KMS-11 (cell line): ENCODE measurements at regions not wholly inside any gene's neighbourhood (a gene's known extent, or its start where the extent isn't known, plus 50 kb on each side); places are given as distances from the start of the nearest gene placed in this dataset.
"Not testable (repeated sequence)": the region's sequence is repeated elsewhere in the genome, so short reads cannot be mapped to it uniquely, and the experiment has no call there.

Source experiments
- H2AFZ ChIP-seq: fragments of 200-600 bp; sonication (generic); 2 replicates; pipeline ENCODE4 v1.6.1; 2016; ENCODE audit warnings: antibody characterized with exemption, mixed run types, low read depth
- H3K27ac ChIP-seq: fragments of 200-600 bp; sonication (generic); 2 replicates; pipeline ENCODE4 v1.6.1; 2016; ENCODE audit warnings: mild to moderate bottlenecking, mixed run types
- H3K27me3 ChIP-seq: fragments of 200-600 bp; sonication (generic); 2 replicates; pipeline ENCODE4 v1.6.1; 2017; ENCODE audit warnings: mild to moderate bottlenecking, low read depth, mixed run types, moderate library complexity; ENCODE audit not compliant: insufficient read depth
- H3K36me3 ChIP-seq: fragments of 200-600 bp; sonication (generic); 2 replicates; pipeline ENCODE4 v1.6.1; 2017; ENCODE audit warnings: mild to moderate bottlenecking, mixed run types; ENCODE audit not compliant: insufficient read depth
- H3K4me1 ChIP-seq: fragments of 200-600 bp; sonication (generic); 2 replicates; pipeline ENCODE4 v1.6.1; 2016; ENCODE audit warnings: mild to moderate bottlenecking, low read depth, mixed run types; ENCODE audit not compliant: poor library complexity, severe bottlenecking
- H3K4me2 ChIP-seq: fragments of 200-600 bp; sonication (generic); 2 replicates; pipeline ENCODE4 v1.7.0; 2016; ENCODE audit warnings: mild to moderate bottlenecking, mixed run types
- H3K4me3 ChIP-seq: fragments of 200-600 bp; sonication (generic); IDR thresholded peaks from 2 replicates; pipeline ENCODE4 v1.6.1; 2017; ENCODE audit warnings: low read depth, low read length, mixed read lengths; ENCODE audit not compliant: insufficient read depth
- H3K79me2 ChIP-seq: fragments of 200-600 bp; sonication (generic); 2 replicates; pipeline ENCODE4 v1.6.1; 2016; ENCODE audit warnings: low read depth, mixed run types; ENCODE audit not compliant: insufficient read depth
- H3K9ac ChIP-seq: fragments of 200-600 bp; sonication (generic); 2 replicates; pipeline ENCODE4 v1.6.1; 2016; ENCODE audit warnings: mild to moderate bottlenecking, mixed run types
- H4K20me1 ChIP-seq: fragments of 200-600 bp; sonication (generic); 2 replicates; pipeline ENCODE4 v1.6.1; 2016; ENCODE audit warnings: mild to moderate bottlenecking, mixed run types; ENCODE audit not compliant: insufficient read depth
- CTCF ChIP-seq: fragments of 200-600 bp; sonication (generic); conservative IDR thresholded peaks from 2 replicates; pipeline ENCODE4 v1.6.1; 2017; ENCODE audit warnings: low read depth, mild to moderate bottlenecking, antibody characterized with exemption, low read length, moderate library complexity, mixed read lengths

GRCh38 chr5:102049517-102049916 lies 246.6 kb downstream of the SLCO4C1 start:
- H3K79me2 ChIP-seq: no peaks in the 10 kb centered on the region
- H2AFZ ChIP-seq: no peak overlapping the region
- no peak for TF ChIP-seq CTCF
- H3K4me3 ChIP-seq: no peak overlapping the region
- no peak overlapping the region for H3K9ac ChIP-seq
- H3K4me2 ChIP-seq: peak overlapping the region; percentile 4; the same call in 1 of the 2 replicates
- H3K36me3 ChIP-seq: no peaks in the 10 kb centered on the region
- H3K4me1 ChIP-seq: peaks cover 18% of the 10 kb centered on the region
- peak overlapping the region; percentile 8; the same call in 1 of the 2 replicates for H3K27ac ChIP-seq
- no peaks in the 10 kb centered on the region for H4K20me1 ChIP-seq
- no peaks in the 10 kb centered on the region for H3K27me3 ChIP-seq

GRCh38 chr5:102048940-102049339 lies 247.1 kb downstream of the SLCO4C1 start:
- Histone ChIP-seq H3K27me3 (no peaks in the 10 kb centered on the region), H3K36me3 (no peaks in the 10 kb centered on the region), H3K4me2 (peak overlapping the region; percentile 4; the same call in 1 of the 2 replicates), H2AFZ (no peak overlapping the region), H4K20me1 (no peaks in the 10 kb centered on the region), H3K79me2 (no peaks in the 10 kb centered on the region), H3K9ac (no peak overlapping the region), H3K4me1 (peaks cover 18% of the 10 kb centered on the region), H3K4me3 (no peak overlapping the region), H3K27ac (no peak overlapping the region)
- TF ChIP-seq CTCF: no peak

- not testable (repeated sequence) for H3K36me3 ChIP-seq
Observed at GRCh38 chr5:102047073-102047472, 249.0 kb downstream of the SLCO4C1 start.

GRCh38 chr5:102040326-102040725 lies 255.8 kb downstream of the SLCO4C1 start:
- no peak for TF ChIP-seq CTCF
- Histone ChIP-seq H3K9ac (no peak overlapping the region), H2AFZ (no peak overlapping the region), H3K4me2 (no peak overlapping the region), H3K27ac (no peak overlapping the region), H3K4me3 (no peak overlapping the region), H3K36me3 (no peaks in the 10 kb centered on the region), H3K4me1 (no peaks in the 10 kb centered on the region), H3K79me2 (no peaks in the 10 kb centered on the region), H4K20me1 (no peaks in the 10 kb centered on the region), H3K27me3 (no peaks in the 10 kb centered on the region)

More at GRCh38 chr5:102047073-102047472, 249.0 kb downstream of the SLCO4C1 start:
- H3K79me2 ChIP-seq, H3K27me3 ChIP-seq, H3K4me2 ChIP-seq, H2AFZ ChIP-seq, H4K20me1 ChIP-seq, H3K27ac ChIP-seq, H3K9ac ChIP-seq, H3K4me3 ChIP-seq: not testable (repeated sequence)
- peaks cover 18% of the 10 kb centered on the region for H3K4me1 ChIP-seq

- Histone ChIP-seq H3K9ac (no peak overlapping the region), H3K4me3 (no peak overlapping the region), H4K20me1 (no peaks in the 10 kb centered on the region), H3K4me2 (no peak overlapping the region), H3K36me3 (no peaks in the 10 kb centered on the region), H3K4me1 (no peaks in the 10 kb centered on the region), H3K79me2 (no peaks in the 10 kb centered on the region), H2AFZ (no peak overlapping the region), H3K27ac (no peak overlapping the region), H3K27me3 (no peaks in the 10 kb centered on the region)
- TF ChIP-seq CTCF: no peak
Observed at GRCh38 chr5:102036927-102037326, 259.2 kb downstream of the SLCO4C1 start.
